Colonic mucosa (tissue), 4 donors: ENCODE measurements at regions not wholly inside any gene's neighbourhood (a gene's known extent, or its start where the extent isn't known, plus 50 kb on each side); places are given as distances from the start of the nearest gene placed in this dataset.

Source experiments
- DNase-seq: peaks from one replicate; pipeline ENCODE4 v3.0.0-alpha.2; 2020
- H3K27ac ChIP-seq: fragments of 200-600 bp; one replicate; pipeline ENCODE4 v1.8.0; 2021
- H3K27me3 ChIP-seq: fragments of 200-600 bp; one replicate; pipeline ENCODE4 v1.8.0; 2021
- H3K36me3 ChIP-seq: fragments of 200-600 bp; one replicate; pipeline ENCODE4 v1.8.0; 2021
- H3K4me1 ChIP-seq: fragments of 200-600 bp; one replicate; pipeline ENCODE4 v1.8.0; 2021; ENCODE audit warnings: mild to moderate bottlenecking
- H3K4me3 ChIP-seq: fragments of 200-600 bp; one replicate; pipeline ENCODE4 v1.8.0; 2021
- H3K9ac ChIP-seq, 2 donors: one replicate each; pipeline ENCODE4 v1.7.0; 2013; ENCODE audit warnings: control low read depth in 2 of 2, low read depth in 2 of 2, low read length in 2 of 2
- H3K9me3 ChIP-seq: fragments of 200-600 bp; one replicate; pipeline ENCODE4 v1.8.0; 2021
- intact Hi-C: fragments of 100-400 bp; cut with DNase I; formaldehyde crosslinking; loops from one replicate; pipeline ENCODE4 v1.14.1; 2022
- TF ChIP-seq, protein P1 (sequence below): fragments of 200-600 bp; IDR thresholded peaks from one replicate; pipeline ENCODE4 v1.8.0; 2022; ENCODE audit warnings: antibody characterized with exemption, mild to moderate bottlenecking
- donor health status: healthy.
- donor health status: DM: no; HTN: no; CAD: no.
- donor health status: DM: no; HTN: no; CAD: no.

- Histone ChIP-seq H3K4me3 (no peak overlapping the region), H3K36me3 (no peaks in the 10 kb centered on the region), H3K9ac (no peak overlapping the region), H3K27me3 (no peaks in the 10 kb centered on the region), H3K9me3 (no peaks in the 10 kb centered on the region), H3K4me1 (no peaks in the 10 kb centered on the region), H3K27ac (no peak overlapping the region)
- no peak for DNase-seq
- TF ChIP-seq, protein P1, sequence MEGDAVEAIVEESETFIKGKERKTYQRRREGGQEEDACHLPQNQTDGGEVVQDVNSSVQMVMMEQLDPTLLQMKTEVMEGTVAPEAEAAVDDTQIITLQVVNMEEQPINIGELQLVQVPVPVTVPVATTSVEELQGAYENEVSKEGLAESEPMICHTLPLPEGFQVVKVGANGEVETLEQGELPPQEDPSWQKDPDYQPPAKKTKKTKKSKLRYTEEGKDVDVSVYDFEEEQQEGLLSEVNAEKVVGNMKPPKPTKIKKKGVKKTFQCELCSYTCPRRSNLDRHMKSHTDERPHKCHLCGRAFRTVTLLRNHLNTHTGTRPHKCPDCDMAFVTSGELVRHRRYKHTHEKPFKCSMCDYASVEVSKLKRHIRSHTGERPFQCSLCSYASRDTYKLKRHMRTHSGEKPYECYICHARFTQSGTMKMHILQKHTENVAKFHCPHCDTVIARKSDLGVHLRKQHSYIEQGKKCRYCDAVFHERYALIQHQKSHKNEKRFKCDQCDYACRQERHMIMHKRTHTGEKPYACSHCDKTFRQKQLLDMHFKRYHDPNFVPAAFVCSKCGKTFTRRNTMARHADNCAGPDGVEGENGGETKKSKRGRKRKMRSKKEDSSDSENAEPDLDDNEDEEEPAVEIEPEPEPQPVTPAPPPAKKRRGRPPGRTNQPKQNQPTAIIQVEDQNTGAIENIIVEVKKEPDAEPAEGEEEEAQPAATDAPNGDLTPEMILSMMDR, result no peak
- intact Hi-C loops, result no loop called here
These were observed 355.5 kb downstream of the CDC14C start for GRCh38 chr7:49279891-49280290.

GRCh38 chr7:49287653-49288052 is 363.3 kb downstream of the CDC14C start:
- Histone ChIP-seq H3K9ac (no peak overlapping the region), H3K9me3 (no peaks in the 10 kb centered on the region), H3K36me3 (no peaks in the 10 kb centered on the region), H3K4me1 (no peaks in the 10 kb centered on the region), H3K4me3 (no peak overlapping the region), H3K27me3 (no peaks in the 10 kb centered on the region), H3K27ac (no peak overlapping the region)
- intact Hi-C loops, result no loop called here
- TF ChIP-seq, protein P1, result no peak
- no peak for DNase-seq

DNA sequence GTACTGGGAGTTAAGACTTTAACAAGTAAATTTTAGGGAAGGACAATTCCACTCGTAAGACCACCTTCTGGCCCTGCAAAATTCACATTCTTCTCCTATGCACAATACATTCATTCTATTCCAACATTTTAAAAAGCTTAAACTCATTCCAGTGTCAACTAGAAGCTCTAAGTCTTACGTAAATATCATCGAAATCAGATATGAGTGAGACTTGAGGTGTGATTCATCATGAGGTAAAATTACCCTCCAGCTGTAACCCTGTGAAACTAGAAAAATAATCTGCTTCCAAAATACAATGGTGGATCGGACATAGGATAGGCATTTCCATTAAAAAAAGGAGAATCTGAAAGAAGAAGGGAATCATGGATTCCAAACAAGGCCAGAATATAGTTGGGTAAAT is 370.3 kb downstream of the CDC14C start:
- no peak overlapping the region for H3K27ac ChIP-seq
- no peak overlapping the region for H3K9ac ChIP-seq
- DNase-seq, result no peak
- H3K27me3 ChIP-seq, result no peaks in the 10 kb centered on the region
- TF ChIP-seq, protein P1, result no peak
- no peaks in the 10 kb centered on the region for H3K36me3 ChIP-seq
- H3K4me3 ChIP-seq, result no peak overlapping the region
- no peaks in the 10 kb centered on the region for H3K9me3 ChIP-seq
- intact Hi-C loops, result no loop called here
- no peaks in the 10 kb centered on the region for H3K4me1 ChIP-seq

DNA sequence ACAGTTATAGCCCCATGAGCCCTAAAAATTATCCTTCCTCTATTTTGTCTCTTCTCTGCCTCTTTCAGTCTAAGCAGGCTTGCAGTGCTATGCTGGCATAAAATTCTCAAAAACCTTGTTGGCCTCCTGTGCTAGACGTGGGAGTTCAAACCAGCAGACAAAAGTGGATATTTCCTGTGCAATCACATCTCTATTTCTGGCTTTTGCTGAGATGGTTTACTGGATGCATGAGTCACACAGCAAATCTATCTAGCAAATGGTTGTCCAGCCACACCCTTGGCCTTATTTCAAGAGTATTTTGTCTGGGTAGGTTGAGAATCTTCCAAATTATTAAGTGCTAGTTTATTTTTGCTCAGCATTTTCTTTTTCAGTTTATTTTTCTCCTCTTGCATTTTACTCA is 370.8 kb downstream of the CDC14C start:
- DNase-seq, result no peak
- Histone ChIP-seq H3K36me3 (no peaks in the 10 kb centered on the region), H3K27ac (no peak overlapping the region), H3K9me3 (no peaks in the 10 kb centered on the region), H3K9ac (no peak overlapping the region), H3K4me1 (no peaks in the 10 kb centered on the region), H3K27me3 (no peaks in the 10 kb centered on the region), H3K4me3 (no peak overlapping the region)
- TF ChIP-seq, protein P1, result no peak
- intact Hi-C loops, result no loop called here

GRCh38 chr7:49297958-49298357 is 373.6 kb downstream of the CDC14C start:
- no peaks in the 10 kb centered on the region for H3K36me3 ChIP-seq
- no peak for DNase-seq
- no peaks in the 10 kb centered on the region for H3K27me3 ChIP-seq
- TF ChIP-seq, protein P1, result no peak
- H3K4me1 ChIP-seq, result no peaks in the 10 kb centered on the region
- no peak overlapping the region for H3K9ac ChIP-seq
- H3K9me3 ChIP-seq, result no peaks in the 10 kb centered on the region
- H3K4me3 ChIP-seq, result no peak overlapping the region
- intact Hi-C loops, result no loop called here
- no peak overlapping the region for H3K27ac ChIP-seq

DNA sequence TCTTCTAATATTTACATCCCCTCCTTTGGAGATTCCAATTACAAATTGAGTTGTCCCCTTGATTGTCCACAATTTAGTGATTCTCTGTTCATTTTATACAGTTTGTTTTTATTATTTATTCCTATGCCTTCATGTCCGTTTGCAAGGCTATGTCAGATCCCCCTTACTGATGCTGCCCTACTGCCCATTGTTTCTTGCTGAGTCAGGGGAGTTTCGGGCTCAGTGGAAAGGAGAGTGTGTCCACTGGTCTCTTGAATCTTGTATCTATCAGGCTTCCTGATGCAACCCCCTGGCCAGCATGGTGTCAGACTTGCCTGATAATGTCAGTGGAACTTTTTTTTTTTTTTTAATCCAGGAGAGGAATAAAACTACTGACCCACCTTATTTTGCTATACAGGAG is 384.4 kb downstream of the CDC14C start:
- Histone ChIP-seq H3K4me3 (no peak overlapping the region), H3K9me3 (no peaks in the 10 kb centered on the region), H3K9ac (no peak overlapping the region), H3K4me1 (no peaks in the 10 kb centered on the region), H3K27me3 (no peaks in the 10 kb centered on the region), H3K27ac (no peak overlapping the region), H3K36me3 (no peaks in the 10 kb centered on the region)
- intact Hi-C loops, result no loop called here
- no peak for DNase-seq
- TF ChIP-seq, protein P1, result no peak
